ENCODE measurements at regions not wholly inside any gene's neighbourhood (a gene's known extent, or its start where the extent isn't known, plus 50 kb on each side); places are given as distances from the start of the nearest gene placed in this dataset.

GRCh38 chr5:74118071-74118470 is 492.1 kb downstream of the ARHGEF28 start:
- TF ChIP-seq CTCF (conservative IDR thresholded peaks at IDR 0.05; ENCODE audit: low read depth, low read length) (no peak), EZH2 (IDR thresholded peaks at IDR 0.05; ENCODE audit: borderline replicate concordance, low read depth, low read length, poor library complexity, severe bottlenecking) (no peak)
